ENCODE measurements at regions not wholly inside any gene's neighbourhood (a gene's known extent, or its start where the extent isn't known, plus 50 kb on each side); places are given as distances from the start of the nearest gene placed in this dataset.

- no peak overlapping the region for H2BK120ac ChIP-seq (ENCODE audit: low read depth, low read length, poor library complexity, severe bottlenecking)
- no peak overlapping the region for H4K91ac ChIP-seq (ENCODE audit: insufficient read length, low read depth, low read length)
- H3K4me1 ChIP-seq (ENCODE audit: insufficient read depth, low read length), result no peaks in the 10 kb centered on the region
- TF ChIP-seq CTCF (conservative IDR thresholded peaks at IDR 0.05), result no peak
- no peak overlapping the region for H2BK15ac ChIP-seq (ENCODE audit: low read depth, low read length)
- no peak overlapping the region for H3K27ac ChIP-seq (ENCODE audit: insufficient read length, low read depth, low read length)
- DNase-seq, result no peak
- H3K36me3 Mint-ChIP-seq (ENCODE audit: insufficient read depth in 1 of 3, low read depth in 3 of 3), result no peaks in the 10 kb centered on the region; a peak in 1 of 7 replicates
- no peak overlapping the region for H3K27ac Mint-ChIP-seq
- H3K4ac ChIP-seq (ENCODE audit: low read depth, low read length), result no peak overlapping the region
- H4K5ac ChIP-seq (ENCODE audit: insufficient read length, low read depth, low read length), result no peak overlapping the region
- no peaks in the 10 kb centered on the region for H3K27me3 Mint-ChIP-seq (ENCODE audit: low read depth)
- no peak overlapping the region for H2BK20ac ChIP-seq (ENCODE audit: low read depth, low read length, poor library complexity, severe bottlenecking)
- no peak overlapping the region for H3K18ac ChIP-seq (ENCODE audit: insufficient read length, low read depth, low read length)
- no peaks in the 10 kb centered on the region for H4K20me1 ChIP-seq (ENCODE audit: control insufficient read depth, insufficient read depth, insufficient read length)
- no peak overlapping the region for H2BK12ac ChIP-seq (ENCODE audit: insufficient read length, low read depth, low read length)
- H3K4me3 Mint-ChIP-seq, result no peak overlapping the region
- no peak overlapping the region for H3K23ac ChIP-seq (ENCODE audit: insufficient read length, low read depth, low read length)
- H3K79me1 ChIP-seq (ENCODE audit: insufficient read depth, low read depth, low read length, poor library complexity, severe bottlenecking), result no peaks in the 10 kb centered on the region
- H3K79me2 ChIP-seq (ENCODE audit: insufficient read depth, low read length), result no peaks in the 10 kb centered on the region
- no CpG with 5 or more reads among the region's 2 CpGs for WGBS (ENCODE audit: extremely low coverage, insufficient read length, low lambda C conversion rate)
- H4K8ac ChIP-seq (replicated peaks; ENCODE audit: insufficient read length, low read depth, low read length), result no peak overlapping the region
- peaks cover 48 to 57% of the 10 kb centered on the region in 2 experiments for H3K9me3 Mint-ChIP-seq
- H3K56ac ChIP-seq (ENCODE audit: insufficient read length, low read depth, low read length), result no peak overlapping the region
- H2AK5ac ChIP-seq (ENCODE audit: insufficient read length, low read length), result no peak overlapping the region
- no peak overlapping the region for H3K4me2 ChIP-seq (ENCODE audit: insufficient read depth, insufficient read length, low read length)
- no peaks in the 10 kb centered on the region for H3K9me3 ChIP-seq (ENCODE audit: control insufficient read depth, low read depth, low read length)
- no peak overlapping the region for H3K14ac ChIP-seq (ENCODE audit: insufficient read depth, low read length)
- no peaks in the 10 kb centered on the region for H3K4me1 Mint-ChIP-seq
- no peaks in the 10 kb centered on the region for H3K27me3 ChIP-seq (ENCODE audit: insufficient read depth, low read length)
- H3K23me2 ChIP-seq (ENCODE audit: insufficient read length, low read depth, low read length, poor library complexity, severe bottlenecking), result no peaks in the 10 kb centered on the region
- no peak overlapping the region for H2AFZ ChIP-seq (ENCODE audit: low read length)
- H3T11ph ChIP-seq (ENCODE audit: low read length), result no peak overlapping the region
- H2BK5ac ChIP-seq (ENCODE audit: insufficient read length, low read length), result no peak overlapping the region
- no peak overlapping the region for H3K9ac ChIP-seq (ENCODE audit: extremely low read depth, insufficient read length, low read length)
These were observed 537.5 kb upstream of the SPANXN1 start for GRCh38 chrX:144709841-144710240.

Measured in H9 (cell line).